GM18519 (cell line): ENCODE measurements at regions not wholly inside any gene's neighbourhood (a gene's known extent, or its start where the extent isn't known, plus 50 kb on each side); places are given as distances from the start of the nearest gene placed in this dataset.
"Not testable (repeated sequence)": the region's sequence is repeated elsewhere in the genome, so short reads cannot be mapped to it uniquely, and the experiment has no call there.

ENCODE experiments used
- ATAC-seq: cut with Tn5 transposase; IDR thresholded peaks from one replicate; pipeline ENCODE4 v1.9.1; 2021; ENCODE audit warnings: mild to moderate bottlenecking, moderate library complexity; ENCODE audit not compliant: unreplicated experiment, low FRiP score

- no peak for ATAC-seq
Observed at GRCh38 chr20:6663751-6664388, 103.6 kb upstream of the BMP2 start.

DNA sequence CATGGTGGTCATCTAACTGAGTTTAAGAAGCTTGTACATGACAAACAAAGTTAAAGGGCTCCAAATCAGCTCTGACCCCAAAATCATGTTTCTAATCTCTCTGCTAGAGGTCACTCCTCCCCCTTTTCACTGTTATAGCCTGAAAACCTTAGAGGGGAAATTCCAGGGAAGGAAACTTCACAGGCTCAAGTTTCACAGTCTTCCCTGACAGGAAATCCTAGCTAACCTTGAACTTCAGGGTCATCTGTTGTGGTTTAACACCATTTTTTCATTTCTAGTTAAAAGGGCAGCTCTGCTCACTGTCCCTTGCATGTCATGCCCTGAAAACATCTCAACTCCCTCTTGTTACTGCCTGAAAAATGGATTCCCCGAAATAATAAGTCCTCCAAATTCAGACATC lies 104.4 kb upstream of the BMP2 start:
- ATAC-seq = no peak

GRCh38 chr20:6662309-6662708 lies 105.2 kb upstream of the BMP2 start:
- ATAC-seq = no peak

GRCh38 chr20:6660441-6660840 lies 107.0 kb upstream of the BMP2 start:
- no peak for ATAC-seq

- ATAC-seq = not testable (repeated sequence)
Observed at GRCh38 chr20:6658909-6659308, 108.6 kb upstream of the BMP2 start.

DNA sequence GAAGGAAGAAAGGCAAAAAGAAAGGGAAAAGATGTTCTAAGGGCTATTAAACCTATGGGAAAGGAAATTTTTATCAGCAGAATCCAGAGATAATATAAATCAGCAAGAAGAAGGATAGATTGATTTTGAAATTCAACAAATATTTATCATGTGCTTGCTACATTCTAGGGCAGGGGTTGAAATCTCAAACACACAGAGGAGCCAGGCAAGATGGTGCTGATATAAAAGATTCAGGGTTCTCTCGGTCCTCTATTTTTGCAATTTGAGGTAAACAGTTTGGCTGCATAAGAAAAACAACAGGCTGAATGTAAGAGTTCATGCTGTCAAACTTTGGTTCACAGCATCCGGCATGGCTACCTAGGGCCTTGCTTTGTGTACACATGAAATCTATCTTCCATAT lies 109.6 kb upstream of the BMP2 start:
- no peak for ATAC-seq

DNA sequence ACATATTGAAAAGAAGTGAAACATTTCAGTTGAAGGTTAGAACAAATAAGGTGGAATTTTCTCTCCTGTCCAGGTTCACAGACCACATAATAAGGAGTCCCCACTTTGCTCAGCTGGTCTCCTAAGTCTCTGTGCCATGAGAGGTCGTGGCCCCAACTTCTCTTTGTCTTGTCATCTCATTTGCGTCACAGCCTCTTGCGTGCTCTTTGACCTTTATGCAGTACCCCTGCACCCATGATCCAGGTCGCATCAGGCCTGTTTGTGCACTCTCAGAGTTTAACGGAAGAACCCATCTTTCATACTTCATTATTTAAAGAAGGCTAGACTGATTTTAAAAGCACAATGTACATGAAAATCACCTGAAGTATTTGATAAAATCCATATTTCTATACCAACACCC lies 110.4 kb upstream of the BMP2 start:
- no peak for ATAC-seq

DNA sequence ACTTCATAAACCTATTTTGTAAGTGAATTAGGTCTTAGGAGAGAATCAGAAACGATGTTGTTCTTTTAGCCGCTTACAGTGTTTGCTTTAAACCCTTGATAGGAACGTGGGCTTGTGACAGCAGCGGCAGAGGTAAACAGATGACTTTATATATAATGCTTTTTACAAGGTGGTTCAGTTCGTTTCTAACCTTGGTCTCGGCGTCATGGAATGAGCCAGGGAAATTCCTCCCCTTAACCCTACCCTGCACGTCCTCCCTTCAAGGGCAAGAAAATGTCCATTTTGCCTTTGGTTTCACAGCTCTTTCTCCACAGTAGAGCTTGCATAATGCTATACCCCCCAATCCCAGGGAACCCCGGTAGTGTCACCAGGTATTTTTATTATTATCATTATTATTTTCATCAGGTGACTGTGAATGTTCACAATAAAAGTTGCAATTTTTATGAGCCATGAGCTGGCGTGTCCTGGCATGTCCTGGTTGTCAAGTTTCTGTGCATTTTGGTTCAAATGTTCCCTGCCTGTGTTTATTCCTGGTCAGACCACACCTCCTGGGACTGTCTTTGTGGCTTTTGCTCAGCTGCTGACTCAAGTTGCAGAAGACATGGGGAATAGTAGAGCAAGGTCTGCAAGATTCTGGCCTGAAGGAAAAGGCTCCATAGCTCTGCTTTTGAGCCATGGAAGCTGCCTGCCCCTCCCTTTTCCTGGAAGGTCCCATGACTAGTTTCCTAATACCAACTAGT lies 112.8 kb upstream of the BMP2 start:
- ATAC-seq = no peak

DNA sequence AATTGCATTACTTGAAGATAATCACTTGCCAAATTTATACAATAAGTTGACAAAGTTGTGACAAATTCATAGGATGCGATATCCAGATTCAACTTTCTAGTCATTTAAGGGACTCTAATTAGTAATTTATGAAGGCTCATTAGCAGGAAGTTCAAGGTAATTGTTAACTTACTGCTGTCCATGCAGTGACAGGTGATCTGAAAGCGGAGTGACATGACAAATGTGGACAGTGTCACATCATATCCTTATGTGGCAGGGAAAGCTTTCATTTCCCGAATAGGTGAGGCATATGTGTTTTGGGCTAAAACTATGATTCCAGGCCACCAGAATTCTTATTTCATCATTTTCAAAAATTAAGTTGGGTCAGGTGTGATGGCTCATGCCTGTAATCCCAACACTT lies 115.9 kb upstream of the BMP2 start:
- no peak for ATAC-seq

- no peak for ATAC-seq
Observed at GRCh38 chr20:6651016-6651415, 116.5 kb upstream of the BMP2 start.

DNA sequence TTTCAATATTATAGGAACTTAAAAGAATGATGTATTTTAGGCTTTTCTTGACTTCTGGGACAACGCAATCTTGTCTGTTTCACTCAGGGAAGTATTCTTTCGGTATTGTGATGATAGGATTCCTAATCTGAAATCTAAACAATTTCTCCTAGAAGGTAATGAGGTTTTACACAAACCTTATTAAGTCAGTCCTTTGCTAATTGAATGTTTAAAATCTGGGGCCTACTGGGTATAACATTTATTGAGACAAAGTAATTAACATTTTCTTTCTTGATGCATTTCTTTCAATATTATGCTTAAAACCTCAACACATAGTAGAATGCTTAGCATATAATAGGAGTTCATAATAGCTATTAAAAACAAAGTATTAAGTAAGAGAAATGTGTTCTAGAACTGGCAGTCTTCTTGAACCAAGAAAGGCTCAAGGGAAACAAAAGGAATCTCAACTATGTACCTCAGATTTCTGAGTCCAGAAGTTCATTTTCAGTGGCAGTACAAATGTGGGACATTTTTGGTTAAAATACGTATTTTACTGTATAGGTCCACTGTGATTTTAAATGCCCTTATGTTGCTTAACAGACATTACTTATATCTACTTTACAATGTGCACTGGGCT lies 121.4 kb upstream of the BMP2 start:
- no peak for ATAC-seq

- no peak for ATAC-seq
Observed at GRCh38 chr20:6644813-6645628, 122.5 kb upstream of the BMP2 start.

DNA sequence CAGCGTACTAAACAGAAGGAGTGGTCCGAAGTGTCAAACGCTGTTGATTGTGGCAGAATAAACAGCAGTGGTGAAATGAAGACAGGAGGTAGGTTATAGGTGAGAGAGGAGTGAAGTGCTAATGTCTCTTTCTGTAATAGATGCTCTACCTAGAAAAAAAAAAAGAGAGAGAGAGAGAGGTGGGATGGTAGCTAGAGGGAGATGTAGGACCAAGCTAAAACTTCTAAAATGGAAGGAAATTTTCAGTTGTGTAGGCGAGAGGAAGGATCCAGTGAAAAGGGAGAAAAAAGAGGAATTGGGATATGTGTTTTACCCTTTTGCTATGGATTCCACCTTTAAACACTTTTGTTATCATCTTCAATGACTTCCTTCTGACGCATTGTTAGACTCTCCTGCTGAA lies 126.5 kb upstream of the BMP2 start:
- no peak for ATAC-seq

GRCh38 chr20:6637160-6637579 lies 130.3 kb upstream of the BMP2 start:
- no peak for ATAC-seq

DNA sequence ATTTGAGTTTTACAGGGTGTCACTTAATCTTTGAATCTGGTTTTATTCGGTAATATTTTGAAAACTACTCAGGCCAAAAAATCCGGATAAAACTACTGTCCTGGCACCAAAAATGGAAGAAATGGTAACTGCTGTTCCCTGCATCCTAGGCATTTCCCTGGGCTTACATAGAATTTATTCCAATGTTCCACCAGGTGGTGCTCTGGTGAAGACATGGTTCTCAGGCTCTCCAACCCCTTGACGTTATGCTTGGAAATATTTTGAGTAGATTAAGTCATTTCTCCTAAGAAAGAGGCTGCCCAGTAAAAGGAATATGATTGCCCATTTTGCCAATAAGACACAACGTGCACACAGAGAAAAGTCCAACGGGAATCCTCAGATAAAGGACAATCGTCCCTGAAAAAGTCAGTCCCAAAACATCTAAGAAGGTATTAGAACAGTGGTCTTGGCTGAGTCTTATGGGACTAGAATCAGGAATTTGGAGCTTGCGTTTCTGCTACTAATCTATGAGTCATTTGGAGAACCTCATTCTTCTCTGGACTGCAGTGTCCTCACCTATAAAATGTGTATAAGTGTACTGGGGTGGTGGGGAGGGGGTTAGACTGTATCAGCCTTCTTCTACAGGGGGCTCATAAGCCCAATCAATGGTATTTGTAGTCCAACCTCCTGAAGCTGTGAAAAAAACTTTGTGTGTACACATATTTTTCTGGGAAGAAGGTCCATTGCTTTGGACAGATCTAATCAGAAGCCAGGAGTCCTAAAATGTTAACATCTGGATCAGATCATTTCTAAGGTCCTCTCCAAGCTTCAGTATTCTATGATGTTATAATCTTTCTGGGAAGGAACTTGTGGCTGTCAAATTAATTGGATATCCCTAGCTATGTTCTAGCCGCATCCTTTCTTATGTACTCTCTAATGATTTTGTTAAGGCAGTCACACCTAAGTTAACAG lies 131.0 kb upstream of the BMP2 start:
- no peak for ATAC-seq

- ATAC-seq = no peak
Observed at GRCh38 chr20:6635034-6635736, 132.3 kb upstream of the BMP2 start.

- no peak for ATAC-seq
Observed at GRCh38 chr20:6632187-6632586, 135.3 kb upstream of the BMP2 start.

DNA sequence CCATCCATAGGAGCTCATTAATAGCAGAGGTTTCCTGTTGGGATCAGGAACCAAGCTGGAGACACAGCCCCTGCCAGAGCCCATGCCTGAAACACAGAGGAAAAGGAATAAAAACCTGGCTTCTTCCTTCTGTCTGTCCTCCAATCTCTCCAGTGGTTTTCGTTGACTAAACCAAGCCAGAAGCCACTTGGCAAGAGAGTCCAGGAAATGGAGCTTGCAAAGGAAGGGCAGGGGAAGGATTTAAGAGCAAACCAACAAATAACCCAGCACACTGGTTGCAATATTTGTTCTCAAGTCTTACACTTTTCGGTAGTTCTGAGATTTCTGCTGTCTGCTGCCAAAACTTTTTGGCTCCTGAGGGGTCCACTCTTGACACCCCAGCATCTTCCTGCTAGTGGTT lies 137.0 kb upstream of the BMP2 start:
- ATAC-seq = no peak

- ATAC-seq = no peak
Observed at GRCh38 chr20:6629564-6629963, 137.9 kb upstream of the BMP2 start.
